ENCODE measurements at regions not wholly inside any gene's neighbourhood (a gene's known extent, or its start where the extent isn't known, plus 50 kb on each side); places are given as distances from the start of the nearest gene placed in this dataset.

- no peak overlapping the region for H2AK5ac ChIP-seq (ENCODE audit: insufficient read length, low read length)
- no peak overlapping the region for H3K18ac ChIP-seq (ENCODE audit: insufficient read length, low read depth, low read length)
- TF ChIP-seq CTCF (conservative IDR thresholded peaks at IDR 0.05): no peak
- Mint-ChIP-seq H3K27me3 (ENCODE audit: low read depth) (no peaks in the 10 kb centered on the region), H3K9me3 (peaks cover 9% of the 10 kb centered on the region in 2 experiments; a peak in 4 of 5 replicates), H3K36me3 (ENCODE audit: insufficient read depth in 1 of 3, low read depth in 3 of 3) (peaks cover 0 to 11% (median 1%) of the 10 kb centered on the region in 3 experiments; a peak in 2 of 7 replicates), H3K4me3 (no peak overlapping the region), H3K27ac (no peak overlapping the region), H3K4me1 (peaks cover 6 to 8% of the 10 kb centered on the region in 2 experiments)
- no peak overlapping the region for H2BK120ac ChIP-seq (ENCODE audit: low read depth, low read length, poor library complexity, severe bottlenecking)
- no peak overlapping the region for H3K14ac ChIP-seq (ENCODE audit: insufficient read depth, low read length)
- no peak overlapping the region for H2BK5ac ChIP-seq (ENCODE audit: insufficient read length, low read length)
- DNase-seq: no peak
- H3K79me1 ChIP-seq (ENCODE audit: insufficient read depth, low read depth, low read length, poor library complexity, severe bottlenecking): no peaks in the 10 kb centered on the region
- H3K79me2 ChIP-seq (ENCODE audit: insufficient read depth, low read length): no peaks in the 10 kb centered on the region
- H2AFZ ChIP-seq (ENCODE audit: low read length): no peak overlapping the region
- H3K9me3 ChIP-seq (ENCODE audit: control insufficient read depth, low read depth, low read length): no peaks in the 10 kb centered on the region
- no peak overlapping the region for H4K5ac ChIP-seq (ENCODE audit: insufficient read length, low read depth, low read length)
- no peaks in the 10 kb centered on the region for H3K27me3 ChIP-seq (ENCODE audit: insufficient read depth, low read length)
- no peak overlapping the region for H3K4me2 ChIP-seq (ENCODE audit: insufficient read depth, insufficient read length, low read length)
- no peak overlapping the region for H4K91ac ChIP-seq (ENCODE audit: insufficient read length, low read depth, low read length)
- no peak overlapping the region for H3K27ac ChIP-seq (ENCODE audit: insufficient read length, low read depth, low read length)
- no peak overlapping the region for H2BK12ac ChIP-seq (ENCODE audit: insufficient read length, low read depth, low read length)
- no peaks in the 10 kb centered on the region for H3K23me2 ChIP-seq (ENCODE audit: insufficient read length, low read depth, low read length, poor library complexity, severe bottlenecking)
- no peak overlapping the region for H2BK20ac ChIP-seq (ENCODE audit: low read depth, low read length, poor library complexity, severe bottlenecking)
- H3K4me1 ChIP-seq (ENCODE audit: insufficient read depth, low read length): no peaks in the 10 kb centered on the region; the same call in 1 of the 2 replicates
- H2BK15ac ChIP-seq (ENCODE audit: low read depth, low read length): no peak overlapping the region
- H3K56ac ChIP-seq (ENCODE audit: insufficient read length, low read depth, low read length): no peak overlapping the region
- H3T11ph ChIP-seq (ENCODE audit: low read length): no peak overlapping the region
- no peak overlapping the region for H3K9ac ChIP-seq (ENCODE audit: extremely low read depth, insufficient read length, low read length)
- no CpG with 5 or more reads among the region's 1 CpG for WGBS (ENCODE audit: extremely low coverage, insufficient read length, low lambda C conversion rate)
- H3K4ac ChIP-seq (ENCODE audit: low read depth, low read length): no peak overlapping the region
- no peak overlapping the region for H3K23ac ChIP-seq (ENCODE audit: insufficient read length, low read depth, low read length)
- H4K20me1 ChIP-seq (ENCODE audit: control insufficient read depth, insufficient read depth, insufficient read length): no peaks in the 10 kb centered on the region
- H4K8ac ChIP-seq (replicated peaks; ENCODE audit: insufficient read length, low read depth, low read length): no peak overlapping the region
These were observed 222.4 kb upstream of the NCKAP5 start for GRCh38 chr2:133790711-133791110.
